Colon (tissue), 2 donors: ENCODE measurements at regions not wholly inside any gene's neighbourhood (a gene's known extent, or its start where the extent isn't known, plus 50 kb on each side); places are given as distances from the start of the nearest gene placed in this dataset.
"Not testable (repeated sequence)": the region's sequence is repeated elsewhere in the genome, so short reads cannot be mapped to it uniquely, and the experiment has no call there.

Experiments
- FAIRE-seq: peaks from 2 replicates; lab custom pipeline; 2012; peaks lifted over from hg19 to GRCh38; lab: Jason Lieb, UNC
- donor health status: control.
- donor health status: control.

GRCh38 chr5:18357486-18357885 is 723.2 kb downstream of the TAF11L14 start:
- FAIRE-seq = no peak

GRCh38 chr5:18366234-18366633 is 732.0 kb downstream of the TAF11L14 start:
- no peak for FAIRE-seq

- no peak for FAIRE-seq
These were observed 736.3 kb downstream of the TAF11L14 start for GRCh38 chr5:18370531-18370930.

- FAIRE-seq = no peak
These were observed 741.4 kb downstream of the TAF11L14 start for GRCh38 chr5:18375641-18376040.

GRCh38 chr5:18378066-18378465 is 743.8 kb downstream of the TAF11L14 start:
- no peak for FAIRE-seq

- FAIRE-seq = no peak
These were observed 744.9 kb downstream of the TAF11L14 start for GRCh38 chr5:18379189-18379588.

GRCh38 chr5:18380729-18381362 is 746.6 kb downstream of the TAF11L14 start:
- no peak for FAIRE-seq

GRCh38 chr5:18393565-18394442 is 759.5 kb downstream of the TAF11L14 start:
- FAIRE-seq = no peak

GRCh38 chr5:18394443-18394804 is 760.2 kb downstream of the TAF11L14 start:
- no peak for FAIRE-seq

GRCh38 chr5:18395126-18396110 is 761.2 kb downstream of the TAF11L14 start:
- FAIRE-seq = no peak

GRCh38 chr5:18397371-18397770 is 763.1 kb downstream of the TAF11L14 start:
- no peak for FAIRE-seq

- no peak for FAIRE-seq
These were observed 763.6 kb downstream of the TAF11L14 start for GRCh38 chr5:18397891-18398290.

GRCh38 chr5:18399461-18400327 is 765.4 kb downstream of the TAF11L14 start:
- not testable (repeated sequence) for FAIRE-seq

GRCh38 chr5:18403141-18403540 is 768.9 kb downstream of the TAF11L14 start:
- FAIRE-seq = no peak

- FAIRE-seq = no peak
These were observed 769.7 kb downstream of the TAF11L14 start for GRCh38 chr5:18403941-18404438.

GRCh38 chr5:18420711-18421110 is 786.5 kb downstream of the TAF11L14 start:
- no peak for FAIRE-seq

- no peak for FAIRE-seq
These were observed 799.1 kb downstream of the TAF11L14 start for GRCh38 chr5:18433336-18433735.

GRCh38 chr5:18438126-18438525 is 803.9 kb downstream of the TAF11L14 start:
- FAIRE-seq = no peak

GRCh38 chr5:18455521-18455920 is 821.3 kb downstream of the TAF11L14 start:
- no peak for FAIRE-seq

GRCh38 chr5:18457255-18457654 is 823.0 kb downstream of the TAF11L14 start:
- FAIRE-seq = no peak

GRCh38 chr5:18461766-18462165 is 827.5 kb downstream of the TAF11L14 start:
- FAIRE-seq = no peak
